MM.1S (cell line): ENCODE measurements at regions not wholly inside any gene's neighbourhood (a gene's known extent, or its start where the extent isn't known, plus 50 kb on each side); places are given as distances from the start of the nearest gene placed in this dataset.

Experiments used
- DNase-seq: peaks from one replicate; pipeline ENCODE4 v3.0.0-alpha.2; 2015
- H2AFZ ChIP-seq: fragments of 300-600 bp; sonication (generic); 2 replicates; pipeline ENCODE4 v1.6.0; 2016; ENCODE audit warnings: antibody characterized with exemption, low read length
- H3F3A ChIP-seq: fragments of 300-600 bp; sonication (generic); 2 replicates; pipeline ENCODE4 v1.6.1; 2016; ENCODE audit warnings: mild to moderate bottlenecking, antibody characterized with exemption, low read length, moderate library complexity, mixed read lengths; ENCODE audit not compliant: insufficient read depth
- H3K27ac ChIP-seq: fragments of 300-600 bp; sonication (generic); 2 replicates; pipeline ENCODE4 v1.5.1; 2016; ENCODE audit warnings: mild to moderate bottlenecking, low read length
- H3K27me3 ChIP-seq: fragments of 300-600 bp; sonication (generic); replicated peaks from 2 replicates; pipeline ENCODE4 v1.6.0; 2016; ENCODE audit warnings: low read length; ENCODE audit not compliant: insufficient read depth
- H3K36me3 ChIP-seq: fragments of 300-600 bp; sonication (generic); replicated peaks from 2 replicates; pipeline ENCODE4 v1.6.1; 2016; ENCODE audit warnings: mild to moderate bottlenecking, low read length, mixed read lengths; ENCODE audit not compliant: insufficient read depth
- H3K4me1 ChIP-seq: fragments of 300-600 bp; sonication (generic); 2 replicates; pipeline ENCODE4 v1.6.1; 2016; ENCODE audit warnings: low read length, mixed read lengths
- H3K4me2 ChIP-seq: fragments of 300-600 bp; sonication (generic); 2 replicates; pipeline ENCODE4 v1.6.0; 2016; ENCODE audit warnings: low read depth, low read length
- H3K4me3 ChIP-seq: fragments of 300-600 bp; sonication (generic); 2 replicates; pipeline ENCODE4 v1.5.1; 2016; ENCODE audit warnings: low read length, mixed read lengths
- H3K79me2 ChIP-seq: fragments of 300-600 bp; sonication (generic); 2 replicates; pipeline ENCODE4 v1.6.1; 2016; ENCODE audit warnings: mixed run types, low read length, mixed read lengths
- H3K9ac ChIP-seq: fragments of 300-600 bp; sonication (generic); 2 replicates; pipeline ENCODE4 v1.6.1; 2016; ENCODE audit warnings: low read length, mixed read lengths
- H3K9me2 ChIP-seq: fragments of 300-600 bp; sonication (generic); replicated peaks from 2 replicates; pipeline ENCODE4 v1.6.1; 2016; ENCODE audit warnings: mild to moderate bottlenecking, low read length, mixed read lengths; ENCODE audit not compliant: insufficient read depth
- H3K9me3 ChIP-seq: fragments of 300-600 bp; sonication (generic); replicated peaks from 2 replicates; pipeline ENCODE4 v1.6.1; 2016; ENCODE audit warnings: mild to moderate bottlenecking, low read length, mixed read lengths; ENCODE audit not compliant: insufficient read depth
- H4K20me1 ChIP-seq: fragments of 300-600 bp; sonication (generic); 2 replicates; pipeline ENCODE4 v1.6.1; 2016; ENCODE audit warnings: mild to moderate bottlenecking, low read length, moderate library complexity, mixed read lengths; ENCODE audit not compliant: insufficient read depth
- EZH2 ChIP-seq: fragments of 300-600 bp; sonication (generic); optimal IDR thresholded peaks from 2 replicates; pipeline ENCODE3; 2017; ENCODE audit warnings: low read depth, mild to moderate bottlenecking, antibody characterized with exemption, low read length, mixed read lengths
- EZH2phosphoT487 ChIP-seq: fragments of 300-600 bp; sonication (generic); IDR thresholded peaks from 2 replicates; pipeline ENCODE4 v1.6.1; 2018; ENCODE audit warnings: antibody characterized with exemption, low read length
- TF ChIP-seq, protein P1 (sequence below): fragments of 300-600 bp; sonication (generic); IDR thresholded peaks from 2 replicates; pipeline ENCODE4 v1.5.1; 2016; ENCODE audit warnings: antibody characterized with exemption, low read length, mixed read lengths

GRCh38 chr10:110442746-110443145 is 55.0 kb upstream of the DUSP5 start:
- no peak overlapping the region for H3K4me2 ChIP-seq
- no peaks in the 10 kb centered on the region for H3K27me3 ChIP-seq
- peaks cover 4% of the 10 kb centered on the region for H3K36me3 ChIP-seq
- no peak overlapping the region for H3K27ac ChIP-seq
- no peaks in the 10 kb centered on the region for H3K9me3 ChIP-seq
- peaks cover 4% of the 10 kb centered on the region; the same call in 1 of the 2 replicates for H3K79me2 ChIP-seq
- no peak overlapping the region for H3K9ac ChIP-seq
- TF ChIP-seq, protein P1, sequence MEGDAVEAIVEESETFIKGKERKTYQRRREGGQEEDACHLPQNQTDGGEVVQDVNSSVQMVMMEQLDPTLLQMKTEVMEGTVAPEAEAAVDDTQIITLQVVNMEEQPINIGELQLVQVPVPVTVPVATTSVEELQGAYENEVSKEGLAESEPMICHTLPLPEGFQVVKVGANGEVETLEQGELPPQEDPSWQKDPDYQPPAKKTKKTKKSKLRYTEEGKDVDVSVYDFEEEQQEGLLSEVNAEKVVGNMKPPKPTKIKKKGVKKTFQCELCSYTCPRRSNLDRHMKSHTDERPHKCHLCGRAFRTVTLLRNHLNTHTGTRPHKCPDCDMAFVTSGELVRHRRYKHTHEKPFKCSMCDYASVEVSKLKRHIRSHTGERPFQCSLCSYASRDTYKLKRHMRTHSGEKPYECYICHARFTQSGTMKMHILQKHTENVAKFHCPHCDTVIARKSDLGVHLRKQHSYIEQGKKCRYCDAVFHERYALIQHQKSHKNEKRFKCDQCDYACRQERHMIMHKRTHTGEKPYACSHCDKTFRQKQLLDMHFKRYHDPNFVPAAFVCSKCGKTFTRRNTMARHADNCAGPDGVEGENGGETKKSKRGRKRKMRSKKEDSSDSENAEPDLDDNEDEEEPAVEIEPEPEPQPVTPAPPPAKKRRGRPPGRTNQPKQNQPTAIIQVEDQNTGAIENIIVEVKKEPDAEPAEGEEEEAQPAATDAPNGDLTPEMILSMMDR: no peak
- TF ChIP-seq EZH2 (no peak), EZH2phosphoT487 (no peak)
- no peaks in the 10 kb centered on the region for H3K9me2 ChIP-seq
- peaks cover 5% of the 10 kb centered on the region; the same call in 1 of the 2 replicates for H3F3A ChIP-seq
- H3K4me3 ChIP-seq: no peak overlapping the region
- H3K4me1 ChIP-seq: peaks cover 13% of the 10 kb centered on the region
- DNase-seq: no peak
- H4K20me1 ChIP-seq: no peaks in the 10 kb centered on the region
- H2AFZ ChIP-seq: no peak overlapping the region

- Histone ChIP-seq H3F3A (peaks cover 5% of the 10 kb centered on the region; the same call in 1 of the 2 replicates), H3K4me2 (no peak overlapping the region), H3K9me3 (no peaks in the 10 kb centered on the region), H3K4me1 (peaks cover 13% of the 10 kb centered on the region), H3K9me2 (no peaks in the 10 kb centered on the region), H3K4me3 (no peak overlapping the region), H3K27me3 (no peaks in the 10 kb centered on the region), H3K9ac (no peak overlapping the region), H3K79me2 (peaks cover 4% of the 10 kb centered on the region; the same call in 1 of the 2 replicates), H3K27ac (no peak overlapping the region), H3K36me3 (peaks cover 4% of the 10 kb centered on the region), H2AFZ (no peak overlapping the region), H4K20me1 (no peaks in the 10 kb centered on the region)
- no peak for TF ChIP-seq EZH2
- DNase-seq: no peak
Measured at GRCh38 chr10:110443239-110444003, 54.3 kb upstream of the DUSP5 start.

- no peak overlapping the region for H3K9ac ChIP-seq
- no peak for DNase-seq
- no peak overlapping the region for H3K27ac ChIP-seq
- H3K4me3 ChIP-seq: no peak overlapping the region
- H3K4me1 ChIP-seq: peaks cover 13% of the 10 kb centered on the region
- H3K9me2 ChIP-seq: no peaks in the 10 kb centered on the region
- no peak overlapping the region for H2AFZ ChIP-seq
- H3F3A ChIP-seq: peaks cover 5% of the 10 kb centered on the region; the same call in 1 of the 2 replicates
- H3K79me2 ChIP-seq: peaks cover 7% of the 10 kb centered on the region; the same call in 1 of the 2 replicates
- peaks cover 4% of the 10 kb centered on the region for H3K36me3 ChIP-seq
- TF ChIP-seq EZH2 (no peak), EZH2phosphoT487 (no peak)
- TF ChIP-seq, protein P1: no peak
- no peaks in the 10 kb centered on the region for H4K20me1 ChIP-seq
- H3K4me2 ChIP-seq: no peak overlapping the region
- no peaks in the 10 kb centered on the region for H3K27me3 ChIP-seq
- no peaks in the 10 kb centered on the region for H3K9me3 ChIP-seq
Measured at GRCh38 chr10:110444004-110444337, 53.7 kb upstream of the DUSP5 start.

GRCh38 chr10:110445871-110446270 is 51.8 kb upstream of the DUSP5 start:
- Histone ChIP-seq H3K27me3 (no peaks in the 10 kb centered on the region), H3K36me3 (peaks cover 4% of the 10 kb centered on the region), H3F3A (peaks cover 5% of the 10 kb centered on the region; the same call in 1 of the 2 replicates), H3K9me2 (no peaks in the 10 kb centered on the region), H2AFZ (no peak overlapping the region), H3K4me2 (no peak overlapping the region), H3K9ac (no peak overlapping the region), H3K9me3 (no peaks in the 10 kb centered on the region), H3K27ac (no peak overlapping the region), H3K79me2 (peaks cover 7% of the 10 kb centered on the region; the same call in 1 of the 2 replicates), H3K4me3 (no peak overlapping the region), H3K4me1 (peaks cover 13% of the 10 kb centered on the region), H4K20me1 (no peaks in the 10 kb centered on the region)
- TF ChIP-seq, protein P1: no peak
- TF ChIP-seq EZH2: no peak
- TF ChIP-seq EZH2phosphoT487: no peak
- no peak for DNase-seq
